ENCODE measurements at regions not wholly inside any gene's neighbourhood (a gene's known extent, or its start where the extent isn't known, plus 50 kb on each side); places are given as distances from the start of the nearest gene placed in this dataset.

- Histone ChIP-seq H3K27ac (ENCODE audit: low read depth, low read length) (no peak overlapping the region), H3K27me3 (ENCODE audit: control insufficient read depth, insufficient read depth, low read length) (no peaks in the 10 kb centered on the region), H3K4me3 (ENCODE audit: low read length) (no peak overlapping the region), H3K4me1 (ENCODE audit: control insufficient read depth, insufficient read depth, low read length) (no peaks in the 10 kb centered on the region), H3K36me3 (ENCODE audit: control insufficient read depth, insufficient read depth, low read length) (no peaks in the 10 kb centered on the region), H3K9ac (ENCODE audit: low read length) (no peak overlapping the region)
Measured at GRCh38 chr3:64918989-64919388, 231.2 kb upstream of the ADAMTS9 start.

- Histone ChIP-seq H3K27ac (ENCODE audit: low read depth, low read length) (no peak overlapping the region), H3K4me3 (ENCODE audit: low read length) (no peak overlapping the region)
Measured at GRCh38 chr3:64917914-64918453, 230.2 kb upstream of the ADAMTS9 start.

GRCh38 chr3:64916937-64917336, 229.1 kb upstream of the ADAMTS9 start:
- Histone ChIP-seq H3K9ac (ENCODE audit: low read length) (no peak overlapping the region), H3K27me3 (ENCODE audit: control insufficient read depth, insufficient read depth, low read length) (no peaks in the 10 kb centered on the region), H3K4me1 (ENCODE audit: control insufficient read depth, insufficient read depth, low read length) (no peaks in the 10 kb centered on the region), H3K4me3 (ENCODE audit: low read length) (no peak overlapping the region), H3K36me3 (ENCODE audit: control insufficient read depth, insufficient read depth, low read length) (no peaks in the 10 kb centered on the region), H3K27ac (ENCODE audit: low read depth, low read length) (no peak overlapping the region)

More at GRCh38 chr3:64917914-64918453, 230.2 kb upstream of the ADAMTS9 start:
- no peaks in the 10 kb centered on the region for H3K36me3 ChIP-seq (ENCODE audit: control insufficient read depth, insufficient read depth, low read length)
- no peak overlapping the region for H3K9ac ChIP-seq (ENCODE audit: low read length)
- H3K27me3 ChIP-seq (ENCODE audit: control insufficient read depth, insufficient read depth, low read length), result no peaks in the 10 kb centered on the region
- H3K4me1 ChIP-seq (ENCODE audit: control insufficient read depth, insufficient read depth, low read length), result no peaks in the 10 kb centered on the region

GRCh38 chr3:64916192-64916798, 228.5 kb upstream of the ADAMTS9 start:
- H3K9ac ChIP-seq (ENCODE audit: low read length), result no peak overlapping the region
- no peak overlapping the region for H3K27ac ChIP-seq (ENCODE audit: low read depth, low read length)
- no peaks in the 10 kb centered on the region for H3K36me3 ChIP-seq (ENCODE audit: control insufficient read depth, insufficient read depth, low read length)
- H3K4me3 ChIP-seq (ENCODE audit: low read length), result no peak overlapping the region
- H3K27me3 ChIP-seq (ENCODE audit: control insufficient read depth, insufficient read depth, low read length), result no peaks in the 10 kb centered on the region
- H3K4me1 ChIP-seq (ENCODE audit: control insufficient read depth, insufficient read depth, low read length), result no peaks in the 10 kb centered on the region

GRCh38 chr3:64915778-64916177, 228.0 kb upstream of the ADAMTS9 start:
- no peaks in the 10 kb centered on the region for H3K27me3 ChIP-seq (ENCODE audit: control insufficient read depth, insufficient read depth, low read length)
- no peak overlapping the region for H3K9ac ChIP-seq (ENCODE audit: low read length)
- H3K4me1 ChIP-seq (ENCODE audit: control insufficient read depth, insufficient read depth, low read length), result no peaks in the 10 kb centered on the region
- H3K27ac ChIP-seq (ENCODE audit: low read depth, low read length), result no peak overlapping the region
- H3K36me3 ChIP-seq (ENCODE audit: control insufficient read depth, insufficient read depth, low read length), result no peaks in the 10 kb centered on the region
- no peak overlapping the region for H3K4me3 ChIP-seq (ENCODE audit: low read length)

- no peak overlapping the region for H3K9ac ChIP-seq (ENCODE audit: low read length)
- H3K36me3 ChIP-seq (ENCODE audit: control insufficient read depth, insufficient read depth, low read length), result no peaks in the 10 kb centered on the region
- no peaks in the 10 kb centered on the region for H3K4me1 ChIP-seq (ENCODE audit: control insufficient read depth, insufficient read depth, low read length)
- no peak overlapping the region for H3K27ac ChIP-seq (ENCODE audit: low read depth, low read length)
- H3K27me3 ChIP-seq (ENCODE audit: control insufficient read depth, insufficient read depth, low read length), result no peaks in the 10 kb centered on the region
- no peak overlapping the region for H3K4me3 ChIP-seq (ENCODE audit: low read length)
Measured at GRCh38 chr3:64913515-64913914, 225.7 kb upstream of the ADAMTS9 start.

- H3K4me1 ChIP-seq (ENCODE audit: control insufficient read depth, insufficient read depth, low read length), result no peaks in the 10 kb centered on the region
- H3K27me3 ChIP-seq (ENCODE audit: control insufficient read depth, insufficient read depth, low read length), result no peaks in the 10 kb centered on the region
- H3K36me3 ChIP-seq (ENCODE audit: control insufficient read depth, insufficient read depth, low read length), result no peaks in the 10 kb centered on the region
- H3K9ac ChIP-seq (ENCODE audit: low read length), result no peak overlapping the region
- H3K27ac ChIP-seq (ENCODE audit: low read depth, low read length), result no peak overlapping the region
- no peak overlapping the region for H3K4me3 ChIP-seq (ENCODE audit: low read length)
Measured at GRCh38 chr3:64911138-64911537, 223.3 kb upstream of the ADAMTS9 start.

GRCh38 chr3:64909757-64910467, 222.1 kb upstream of the ADAMTS9 start:
- no peak overlapping the region for H3K27ac ChIP-seq (ENCODE audit: low read depth, low read length)

GRCh38 chr3:64909011-64909410, 221.2 kb upstream of the ADAMTS9 start:
- H3K4me3 ChIP-seq (ENCODE audit: low read length), result no peak overlapping the region
- H3K36me3 ChIP-seq (ENCODE audit: control insufficient read depth, insufficient read depth, low read length), result no peaks in the 10 kb centered on the region
- no peak overlapping the region for H3K9ac ChIP-seq (ENCODE audit: low read length)
- no peaks in the 10 kb centered on the region for H3K4me1 ChIP-seq (ENCODE audit: control insufficient read depth, insufficient read depth, low read length)
- H3K27ac ChIP-seq (ENCODE audit: low read depth, low read length), result no peak overlapping the region
- H3K27me3 ChIP-seq (ENCODE audit: control insufficient read depth, insufficient read depth, low read length), result no peaks in the 10 kb centered on the region

More at GRCh38 chr3:64909757-64910467, 222.1 kb upstream of the ADAMTS9 start:
- no peaks in the 10 kb centered on the region for H3K27me3 ChIP-seq (ENCODE audit: control insufficient read depth, insufficient read depth, low read length)
- no peaks in the 10 kb centered on the region for H3K36me3 ChIP-seq (ENCODE audit: control insufficient read depth, insufficient read depth, low read length)
- no peak overlapping the region for H3K9ac ChIP-seq (ENCODE audit: low read length)
- H3K4me1 ChIP-seq (ENCODE audit: control insufficient read depth, insufficient read depth, low read length), result no peaks in the 10 kb centered on the region
- H3K4me3 ChIP-seq (ENCODE audit: low read length), result no peak overlapping the region

GRCh38 chr3:64908251-64908685, 220.5 kb upstream of the ADAMTS9 start:
- Histone ChIP-seq H3K27ac (ENCODE audit: low read depth, low read length) (no peak overlapping the region), H3K27me3 (ENCODE audit: control insufficient read depth, insufficient read depth, low read length) (no peaks in the 10 kb centered on the region)

DNA sequence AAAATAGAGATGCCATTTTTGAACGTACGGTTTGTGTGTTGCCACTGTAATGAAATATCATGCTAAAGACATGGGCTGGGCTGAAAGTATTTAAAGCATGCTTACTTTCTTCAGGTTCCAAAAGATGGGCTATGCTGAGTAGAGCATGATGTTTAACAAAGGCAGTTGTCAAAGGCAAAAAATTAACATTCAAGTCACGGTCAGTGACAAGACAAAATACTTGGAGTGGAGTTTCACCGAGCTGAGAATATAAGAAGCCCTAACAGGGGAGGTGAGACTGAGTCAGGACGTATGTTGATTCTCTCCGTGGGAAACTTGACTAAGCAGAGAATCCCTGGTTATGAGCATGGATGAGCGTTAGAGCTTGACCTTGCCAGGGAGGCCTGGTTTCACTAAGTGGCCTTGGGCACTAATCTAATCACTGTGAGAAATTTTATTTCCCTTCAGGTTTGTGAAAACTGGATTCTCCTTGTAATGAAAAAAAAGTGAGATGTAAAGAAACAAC, 218.2 kb upstream of the ADAMTS9 start:
- H3K27ac ChIP-seq (ENCODE audit: low read depth, low read length), result no peak overlapping the region
- H3K27me3 ChIP-seq (ENCODE audit: control insufficient read depth, insufficient read depth, low read length), result no peaks in the 10 kb centered on the region
- no peaks in the 10 kb centered on the region for H3K36me3 ChIP-seq (ENCODE audit: control insufficient read depth, insufficient read depth, low read length)
- no peak overlapping the region for H3K9ac ChIP-seq (ENCODE audit: low read length)
- peaks cover 5% of the 10 kb centered on the region for H3K4me1 ChIP-seq (ENCODE audit: control insufficient read depth, insufficient read depth, low read length)
- no peak overlapping the region for H3K4me3 ChIP-seq (ENCODE audit: low read length)

More at GRCh38 chr3:64908251-64908685, 220.5 kb upstream of the ADAMTS9 start:
- Histone ChIP-seq H3K36me3 (ENCODE audit: control insufficient read depth, insufficient read depth, low read length) (no peaks in the 10 kb centered on the region), H3K9ac (ENCODE audit: low read length) (no peak overlapping the region), H3K4me3 (ENCODE audit: low read length) (no peak overlapping the region), H3K4me1 (ENCODE audit: control insufficient read depth, insufficient read depth, low read length) (no peaks in the 10 kb centered on the region)

- Histone ChIP-seq H3K4me1 (ENCODE audit: control insufficient read depth, insufficient read depth, low read length) (peaks cover 9% of the 10 kb centered on the region), H3K36me3 (ENCODE audit: control insufficient read depth, insufficient read depth, low read length) (no peaks in the 10 kb centered on the region)
Measured at GRCh38 chr3:64903006-64903405, 215.2 kb upstream of the ADAMTS9 start.

More at GRCh38 chr3:64903006-64903405, 215.2 kb upstream of the ADAMTS9 start:
- Histone ChIP-seq H3K27ac (ENCODE audit: low read depth, low read length) (no peak overlapping the region), H3K4me3 (ENCODE audit: low read length) (no peak overlapping the region), H3K9ac (ENCODE audit: low read length) (no peak overlapping the region), H3K27me3 (ENCODE audit: control insufficient read depth, insufficient read depth, low read length) (no peaks in the 10 kb centered on the region)
